ENCODE measurements at regions not wholly inside any gene's neighbourhood (a gene's known extent, or its start where the extent isn't known, plus 50 kb on each side); places are given as distances from the start of the nearest gene placed in this dataset.

GRCh38 chr2:155502766-155503165 is 804.3 kb downstream of the KCNJ3 start:
- H4K5ac ChIP-seq (ENCODE audit: low read depth, low read length): no peak overlapping the region

More at GRCh38 chr2:155502766-155503165, 804.3 kb downstream of the KCNJ3 start:
- H2BK15ac ChIP-seq (ENCODE audit: low read depth, low read length): no peak overlapping the region
- no peak overlapping the region for H2AK5ac ChIP-seq (ENCODE audit: low read depth, low read length)
- H3K36me3 ChIP-seq (ENCODE audit: control insufficient read depth, insufficient read depth, low read length): no peaks in the 10 kb centered on the region
- H3K79me1 ChIP-seq (ENCODE audit: low read depth in 1 of 2, low read length in 2 of 2): no peaks in the 10 kb centered on the region
- in situ Hi-C loops (cut with MboI; ENCODE audit: low sequenced_read_pairs) (no loop called here), dilution Hi-C loops (cut with HindIII; ENCODE audit: low sequenced_read_pairs, unreplicated experiment) (no loop called here), intact Hi-C loops (cut with micrococcal nuclease) (no loop called here)
- no peak overlapping the region for H3K4me2 ChIP-seq (ENCODE audit: low read depth, low read length)
- H3K27ac ChIP-seq (ENCODE audit: insufficient read depth, low read length): no peak overlapping the region
- no peaks in the 10 kb centered on the region for H4K20me1 ChIP-seq (ENCODE audit: insufficient read depth, low read length)
- no peak overlapping the region for H2AK9ac ChIP-seq (replicated peaks; ENCODE audit: low read depth, low read length, poor library complexity)
- no peaks in the 10 kb centered on the region for H3K9me1 ChIP-seq (ENCODE audit: insufficient read depth, low read length)
- no peak overlapping the region for H2BK120ac ChIP-seq (ENCODE audit: low read depth, low read length)
- CTCF ChIA-PET: no interaction called here
- ATAC-seq (ENCODE audit: low read depth) (no peak), DNase-seq (no peak)
- H4K8ac ChIP-seq (ENCODE audit: low read depth in 2 of 2, low read length in 2 of 2): no peak overlapping the region
- H2AFZ ChIP-seq (replicated peaks; ENCODE audit: low read length, poor library complexity): no peak overlapping the region
- no peak overlapping the region for H2BK5ac ChIP-seq (ENCODE audit: low read depth, low read length, poor library complexity, severe bottlenecking)
- H3K4ac ChIP-seq (ENCODE audit: low read depth, low read length): no peak overlapping the region
- no peak overlapping the region for H2BK20ac ChIP-seq (ENCODE audit: low read depth, low read length)
- H3K4me1 ChIP-seq (ENCODE audit: control insufficient read depth, insufficient read depth, low read length): no peaks in the 10 kb centered on the region
- H3K9ac ChIP-seq (ENCODE audit: low read depth, low read length): no peak overlapping the region
- POLR2A ChIA-PET (ENCODE audit: unreplicated experiment): no interaction called here
- H3K18ac ChIP-seq (ENCODE audit: low read depth, low read length): no peak overlapping the region
- WGBS, 2 experiments (ENCODE audit: extremely low coverage in 2 of 2, insufficient read length in 1 of 2): no CpG with 5 or more reads among the region's 2 CpGs
- H3K9me3 ChIP-seq (ENCODE audit: control insufficient read depth, insufficient read depth, low read length): peaks cover 7% of the 10 kb centered on the region
- no TSS peak for BruUV-seq (replicated peaks)
- no peak overlapping the region for H3K4me3 ChIP-seq (ENCODE audit: insufficient read depth, low read depth, low read length)
- no peak overlapping the region for H3K23ac ChIP-seq (ENCODE audit: low read depth, low read length)
- H3K27me3 ChIP-seq (ENCODE audit: control insufficient read depth, insufficient read depth, low read length): no peaks in the 10 kb centered on the region
- no peak overlapping the region for H4K91ac ChIP-seq (ENCODE audit: insufficient read depth, low read depth, low read length)
- H3K56ac ChIP-seq (ENCODE audit: extremely low read depth, insufficient read depth, low read length): no peak overlapping the region
- no peak overlapping the region for H3K14ac ChIP-seq (replicated peaks; ENCODE audit: low read depth, low read length)
- TF ChIP-seq RFX5 (IDR thresholded peaks at IDR 0.05; ENCODE audit: low read depth, low read length) (no peak), MXI1 (IDR thresholded peaks at IDR 0.05; ENCODE audit: borderline replicate concordance, low read depth, low read length) (no peak), RAD21 (IDR thresholded peaks at IDR 0.05; ENCODE audit: low read length) (no peak), RCOR1 (IDR thresholded peaks at IDR 0.05; ENCODE audit: insufficient replicate concordance, low read length) (no peak)

Data from IMR-90 (cell line).